GM10248 (cell line): ENCODE measurements at regions not wholly inside any gene's neighbourhood (a gene's known extent, or its start where the extent isn't known, plus 50 kb on each side); places are given as distances from the start of the nearest gene placed in this dataset.

Experiments
- CTCF ChIA-PET: fragments of 300-600 bp; sonication (Branson Sonifier 250); formaldehyde crosslinking; extraction: SDS; loops from one replicate; lab custom pipeline; 2021; ENCODE audit warnings: antibody characterized with exemption; lab: Yijun Ruan, JAX
- POLR2A ChIA-PET: fragments of 350-650 bp; sonication (Branson Sonifier 250); formaldehyde crosslinking; extraction: SDS; loops from one replicate; lab custom pipeline; 2020; ENCODE audit warnings: antibody characterized with exemption; lab: Yijun Ruan, JAX
- DNase-seq: peaks from one replicate; pipeline ENCODE4 v3.0.0; 2012; ENCODE audit errors: extremely low spot score
- CTCF ChIP-seq: IDR thresholded peaks from 2 replicates; pipeline ENCODE4 v1.5.1; 2012; ENCODE audit warnings: mild to moderate bottlenecking, low read depth; ENCODE audit errors: extremely low read depth, missing control alignments, control extremely low read depth

- CTCF ChIA-PET: interaction anchor here (1.5 kb wide), 1 partner anchor 19 kb away, joined by 5 read pairs; no protein-coding TSS in a partner anchor
- TF ChIP-seq CTCF: no peak
- no peak for DNase-seq
- POLR2A ChIA-PET: no interaction called here
These were observed 141.1 kb upstream of the HS3ST2 start for GRCh38 chr16:22672830-22673210.

- POLR2A ChIA-PET: no interaction called here
- DNase-seq: no peak
- no peak for TF ChIP-seq CTCF
- CTCF ChIA-PET: no interaction called here
These were observed 140.5 kb upstream of the HS3ST2 start for GRCh38 chr16:22673421-22673831.

DNA sequence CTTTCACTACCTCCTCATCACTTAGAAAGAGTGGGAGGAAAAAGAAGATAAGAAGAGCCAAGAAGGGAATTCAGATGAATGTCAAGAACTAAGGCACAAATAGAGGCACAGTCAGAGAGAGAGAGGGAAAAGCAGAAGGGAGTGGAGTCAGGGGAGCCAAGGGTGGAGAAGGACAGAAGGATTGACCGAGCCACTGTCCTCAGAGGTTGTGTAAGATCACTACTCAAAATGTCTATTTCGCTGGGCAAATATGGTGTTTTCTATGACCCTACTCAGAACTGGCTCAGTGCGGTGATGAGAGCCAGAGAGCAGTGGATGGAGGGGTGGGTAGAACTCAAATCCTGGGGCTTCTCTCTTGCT is 139.2 kb upstream of the HS3ST2 start:
- DNase-seq: no peak
- ChIA-PET CTCF (interaction anchor here (1.0 to 1.6 kb wide), 3 partner anchors 18 to 759 kb away, joined by 3 to 5 read pairs (median 5); no protein-coding TSS in a partner anchor), POLR2A (no interaction called here)
- no peak for TF ChIP-seq CTCF

- ChIA-PET POLR2A (interaction anchor here (0.5 kb wide), 1 partner anchor 1117 kb away, joined by 11 read pairs; no protein-coding TSS in a partner anchor), CTCF (interaction anchor here (0.7 to 1.6 kb wide), 5 partner anchors 8 to 758 kb away, joined by 3 to 5 read pairs (median 3); no protein-coding TSS in a partner anchor)
- no peak for TF ChIP-seq CTCF
- no peak for DNase-seq
These were observed 138.0 kb upstream of the HS3ST2 start for GRCh38 chr16:22675745-22676540.

DNA sequence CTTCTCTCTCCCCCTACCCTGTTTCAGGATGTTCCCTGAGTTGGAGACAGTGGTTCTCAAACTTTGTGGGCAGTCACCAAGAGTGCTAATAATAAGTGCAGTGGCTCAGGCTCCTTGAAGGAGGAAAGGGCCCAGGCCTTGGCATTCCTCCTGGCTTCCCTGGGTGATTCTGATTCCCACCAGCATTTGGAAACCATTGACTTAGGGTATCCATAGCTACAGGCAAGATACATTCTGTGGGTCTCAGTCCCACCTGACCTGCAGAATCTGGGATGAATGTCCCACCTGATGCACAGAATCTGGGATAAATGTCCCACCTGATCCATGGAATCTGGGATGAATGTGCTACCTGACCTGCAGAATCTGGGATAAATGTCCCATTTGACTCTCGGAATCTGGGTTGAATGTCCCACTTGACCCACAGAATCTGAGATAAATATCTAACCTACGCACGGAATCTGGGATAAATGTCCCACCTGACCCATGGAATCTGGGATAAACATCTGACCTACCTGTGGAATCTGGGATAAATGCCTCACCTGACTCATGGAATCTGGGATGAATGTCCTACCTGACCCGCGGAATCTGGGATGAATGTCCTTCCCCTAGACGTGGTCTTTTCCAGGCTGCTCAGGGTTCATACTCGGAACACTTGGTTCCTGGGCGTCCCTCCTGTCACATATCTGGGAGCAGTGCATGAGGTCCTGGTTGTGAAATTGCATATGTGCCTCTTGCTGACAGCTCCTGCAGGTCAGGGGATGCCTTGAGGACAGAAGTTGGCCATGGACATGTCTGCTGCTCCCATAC is 136.7 kb upstream of the HS3ST2 start:
- no peak for DNase-seq
- CTCF ChIA-PET: interaction anchor here (0.9 to 1.9 kb wide), 4 partner anchors 10 to 1520 kb away, joined by 3 to 4 read pairs (median 3); partner anchors contain the start of gene LDAF1
- POLR2A ChIA-PET: no interaction called here
- no peak for TF ChIP-seq CTCF

DNA sequence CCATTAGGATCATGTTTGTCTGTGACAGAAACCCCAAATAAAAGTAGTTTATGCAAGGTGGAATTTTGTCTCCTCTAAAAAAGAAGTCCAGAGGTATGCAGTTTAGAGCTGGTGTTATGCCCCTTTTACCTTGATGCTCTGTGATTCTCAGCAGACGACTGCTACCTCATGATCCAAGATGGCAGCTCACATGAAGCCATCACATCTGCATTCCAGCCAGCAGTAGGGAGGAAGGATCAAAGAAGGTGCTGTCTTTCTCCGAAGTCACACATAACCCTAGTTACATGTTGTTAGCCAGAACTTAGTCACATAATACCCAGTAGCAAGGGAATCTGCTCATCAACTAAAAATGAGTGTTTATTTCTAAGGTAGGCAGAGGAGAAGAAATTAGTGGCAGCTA is 135.7 kb upstream of the HS3ST2 start:
- TF ChIP-seq CTCF: no peak
- POLR2A ChIA-PET: no interaction called here
- DNase-seq: no peak
- CTCF ChIA-PET: interaction anchor here (0.7 to 1.9 kb wide), 3 partner anchors 248 to 1521 kb away, joined by 3 to 4 read pairs (median 3); partner anchors contain the start of gene LDAF1
